ENCODE measurements at regions not wholly inside any gene's neighbourhood (a gene's known extent, or its start where the extent isn't known, plus 50 kb on each side); places are given as distances from the start of the nearest gene placed in this dataset.
A peak's percentile ranks its signal among the peaks of the same experiment; 100 is the strongest.

DNA sequence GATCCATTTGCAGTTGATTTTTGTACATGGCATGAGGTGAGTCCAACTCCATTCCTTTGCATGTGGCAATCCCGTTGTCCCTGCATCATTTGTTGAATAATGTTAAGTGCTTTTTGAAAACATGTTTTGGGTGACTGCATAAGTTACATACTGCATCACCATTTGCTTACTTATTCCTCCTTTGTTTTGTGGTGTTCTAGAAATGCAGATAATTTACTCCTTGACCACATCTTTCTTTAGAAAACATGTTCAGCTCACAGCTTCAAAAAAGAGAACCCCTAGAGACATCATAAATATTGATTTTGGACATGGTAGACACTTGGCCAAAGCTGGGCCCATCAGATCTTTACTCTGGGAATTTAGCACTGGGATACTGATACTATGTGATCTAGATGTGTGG is 135.3 kb upstream of the DAZL start:
- peak; percentile 9 for DNase-seq (ENCODE audit: low read depth)
- TF ChIP-seq, protein P1, sequence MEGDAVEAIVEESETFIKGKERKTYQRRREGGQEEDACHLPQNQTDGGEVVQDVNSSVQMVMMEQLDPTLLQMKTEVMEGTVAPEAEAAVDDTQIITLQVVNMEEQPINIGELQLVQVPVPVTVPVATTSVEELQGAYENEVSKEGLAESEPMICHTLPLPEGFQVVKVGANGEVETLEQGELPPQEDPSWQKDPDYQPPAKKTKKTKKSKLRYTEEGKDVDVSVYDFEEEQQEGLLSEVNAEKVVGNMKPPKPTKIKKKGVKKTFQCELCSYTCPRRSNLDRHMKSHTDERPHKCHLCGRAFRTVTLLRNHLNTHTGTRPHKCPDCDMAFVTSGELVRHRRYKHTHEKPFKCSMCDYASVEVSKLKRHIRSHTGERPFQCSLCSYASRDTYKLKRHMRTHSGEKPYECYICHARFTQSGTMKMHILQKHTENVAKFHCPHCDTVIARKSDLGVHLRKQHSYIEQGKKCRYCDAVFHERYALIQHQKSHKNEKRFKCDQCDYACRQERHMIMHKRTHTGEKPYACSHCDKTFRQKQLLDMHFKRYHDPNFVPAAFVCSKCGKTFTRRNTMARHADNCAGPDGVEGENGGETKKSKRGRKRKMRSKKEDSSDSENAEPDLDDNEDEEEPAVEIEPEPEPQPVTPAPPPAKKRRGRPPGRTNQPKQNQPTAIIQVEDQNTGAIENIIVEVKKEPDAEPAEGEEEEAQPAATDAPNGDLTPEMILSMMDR (IDR thresholded peaks at IDR 0.05; ENCODE audit: insufficient read depth, low read depth, low read length): no peak
- H3K4me3 ChIP-seq (ENCODE audit: low read depth, low read length): no peak overlapping the region

DNA sequence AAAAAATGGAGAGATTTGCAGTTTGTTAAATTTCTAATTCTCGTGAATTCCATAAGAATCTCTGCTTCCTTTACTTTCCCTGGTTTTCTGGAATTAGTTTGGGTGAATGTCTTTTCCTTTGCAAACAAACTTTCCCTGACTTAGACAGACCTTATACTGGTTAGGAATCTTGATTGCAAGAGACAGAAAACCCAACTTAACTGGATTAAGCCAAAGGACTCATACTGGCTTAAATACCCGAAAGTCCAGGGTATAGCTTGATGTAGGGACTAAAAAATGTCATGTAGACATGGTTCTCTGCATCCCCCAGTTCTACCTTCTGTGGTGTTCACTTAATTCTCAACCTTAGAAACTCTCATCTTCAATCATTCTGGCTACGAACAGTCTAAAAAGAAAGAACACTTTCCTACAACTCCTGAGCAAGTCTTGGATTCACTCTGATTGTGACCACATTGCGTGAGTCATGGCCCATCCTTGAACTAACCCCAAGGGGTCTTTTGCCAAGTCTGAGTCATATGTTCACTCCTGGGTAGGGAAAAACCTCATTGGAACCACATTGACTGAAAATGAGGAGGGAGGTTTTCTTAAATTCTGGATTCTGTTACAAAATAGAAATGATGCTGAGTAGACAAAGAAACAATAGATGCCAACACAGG is 136.0 kb upstream of the DAZL start:
- no peak overlapping the region for H3K4me3 ChIP-seq (ENCODE audit: low read depth, low read length)
- TF ChIP-seq, protein P1 (IDR thresholded peaks at IDR 0.05; ENCODE audit: insufficient read depth, low read depth, low read length): no peak
- DNase-seq (ENCODE audit: low read depth): peak; percentile 13

DNA sequence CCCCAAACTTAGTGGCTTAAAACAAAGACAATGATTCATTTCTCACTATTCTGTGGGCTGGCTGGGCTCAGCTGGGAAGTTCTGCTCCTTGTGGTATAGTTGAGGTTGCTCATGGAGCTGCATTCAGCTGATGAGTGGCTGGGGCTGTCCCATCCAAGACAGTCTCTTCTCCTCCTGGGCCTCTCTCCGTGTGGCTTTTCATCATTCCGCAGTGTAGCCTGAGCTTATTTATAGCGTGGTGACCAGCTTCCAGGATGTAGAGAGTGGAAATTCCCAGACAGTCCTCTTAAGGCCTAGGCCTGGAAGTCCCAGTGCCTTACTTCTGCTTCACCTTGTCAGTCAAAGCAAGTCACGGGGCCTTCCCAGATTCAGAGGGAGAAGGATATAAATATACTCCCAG is 136.7 kb upstream of the DAZL start:
- no peak overlapping the region for H3K4me3 ChIP-seq (ENCODE audit: low read depth, low read length)
- DNase-seq (ENCODE audit: low read depth): no peak
- TF ChIP-seq, protein P1 (IDR thresholded peaks at IDR 0.05; ENCODE audit: insufficient read depth, low read depth, low read length): no peak

DNA sequence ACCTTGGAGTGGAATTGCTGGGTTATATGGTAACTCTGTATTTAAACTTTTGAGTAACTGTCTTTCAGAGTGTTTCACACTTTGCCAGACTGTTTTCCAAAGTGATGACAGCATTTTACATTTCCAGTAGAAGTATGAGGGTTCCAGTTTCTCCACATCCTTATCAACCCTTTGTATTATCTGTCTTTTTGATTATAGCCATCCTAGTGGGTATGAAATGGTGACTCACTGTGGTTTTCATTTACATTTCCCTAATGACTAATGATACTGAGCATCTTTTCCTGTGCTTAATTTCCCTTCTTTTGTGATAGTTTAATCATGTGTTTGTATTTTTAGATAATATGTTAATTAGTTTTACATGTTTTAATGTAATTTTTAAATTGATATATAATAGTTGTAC is 138.1 kb upstream of the DAZL start:
- H3K4me3 ChIP-seq (ENCODE audit: low read depth, low read length): no peak overlapping the region
- TF ChIP-seq, protein P1 (IDR thresholded peaks at IDR 0.05; ENCODE audit: insufficient read depth, low read depth, low read length): no peak
- no peak for DNase-seq (ENCODE audit: low read depth)

DNA sequence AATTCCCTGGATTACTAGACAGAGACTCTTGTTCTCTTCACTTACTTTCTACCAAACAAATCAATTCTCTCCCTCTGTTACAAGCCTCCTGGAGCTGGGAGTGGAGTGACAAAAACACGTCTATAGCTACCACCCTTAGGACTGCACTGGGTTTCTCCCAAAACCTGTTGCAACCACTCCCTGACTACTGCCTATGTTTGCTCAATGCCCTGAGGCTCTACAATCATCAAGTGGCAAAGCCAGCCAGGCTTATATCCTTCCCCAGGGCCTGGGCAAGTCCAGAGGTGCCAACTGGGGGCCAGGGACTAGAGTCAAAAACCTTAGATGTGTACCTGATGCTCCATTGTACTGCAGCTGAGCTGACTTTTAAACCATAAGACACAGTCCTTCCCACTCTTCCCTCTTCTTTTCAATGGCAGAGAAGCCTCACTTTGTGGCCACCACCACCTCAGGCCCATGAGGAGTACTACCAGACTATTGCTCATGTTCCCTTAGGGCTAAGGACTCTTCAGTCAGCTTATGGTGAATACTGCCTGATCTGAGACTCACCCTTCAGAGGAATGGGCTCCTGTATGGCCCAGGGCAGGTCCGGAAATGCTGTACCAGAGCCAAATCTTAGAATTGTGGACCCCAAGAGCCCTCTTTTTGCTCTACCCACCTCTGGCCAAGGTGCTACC is 125.4 kb upstream of the PLCL2 start:
- no peak overlapping the region for H3K4me3 ChIP-seq (ENCODE audit: low read depth, low read length)
- no peak for DNase-seq (ENCODE audit: low read depth)
- TF ChIP-seq, protein P1 (IDR thresholded peaks at IDR 0.05; ENCODE audit: insufficient read depth, low read depth, low read length): no peak

DNA sequence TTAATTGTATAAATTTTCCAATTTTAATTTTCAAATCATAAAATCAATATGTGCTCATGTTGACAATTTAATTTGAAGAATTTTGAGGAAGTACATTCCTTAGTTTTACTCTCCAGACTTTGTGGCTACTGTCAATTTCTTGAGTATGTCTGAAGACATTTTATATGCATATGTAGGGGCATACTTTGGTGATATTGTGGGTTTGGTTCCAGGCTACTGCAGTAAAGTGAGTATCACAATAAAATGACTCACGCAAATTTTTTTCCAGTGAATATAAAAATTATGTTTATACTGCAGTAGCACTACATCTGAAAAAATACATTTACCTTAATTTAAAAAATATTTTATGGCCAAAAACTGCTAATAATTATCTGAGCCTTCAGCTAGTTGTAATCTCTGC is 123.2 kb upstream of the PLCL2 start:
- TF ChIP-seq, protein P1 (IDR thresholded peaks at IDR 0.05; ENCODE audit: insufficient read depth, low read depth, low read length): no peak
- no peak for DNase-seq (ENCODE audit: low read depth)
- H3K4me3 ChIP-seq (ENCODE audit: low read depth, low read length): no peak overlapping the region
